GM12891 (cell line): ENCODE measurements at regions not wholly inside any gene's neighbourhood (a gene's known extent, or its start where the extent isn't known, plus 50 kb on each side); places are given as distances from the start of the nearest gene placed in this dataset.

Experiments
- DNase-seq: peaks from one replicate; pipeline ENCODE4 v3.0.0; 2011; ENCODE audit warnings: low spot score; ENCODE audit not compliant: insufficient read length
- FAIRE-seq: peaks from 2 replicates; lab custom pipeline; 2011; peaks lifted over from hg19 to GRCh38; lab: Jason Lieb, UNC
- PAX5 ChIP-seq: IDR thresholded peaks from 2 replicates; pipeline ENCODE4 v1.6.1; 2011; ENCODE audit warnings: low read length, moderate library complexity, mild to moderate bottlenecking; ENCODE audit not compliant: insufficient read depth, severe bottlenecking
- POLR2A ChIP-seq: IDR thresholded peaks from 2 replicates; pipeline ENCODE4 v1.6.1; 2011; ENCODE audit warnings: low read depth, low read length, control low read depth
- POLR2AphosphoS5 ChIP-seq: IDR thresholded peaks from 2 replicates; pipeline ENCODE4 v1.6.1; 2011; ENCODE audit warnings: low read depth, low read length, control low read depth
- POU2F2 ChIP-seq: IDR thresholded peaks from 2 replicates; pipeline ENCODE4 v1.6.1; 2011; ENCODE audit warnings: low read depth, mild to moderate bottlenecking, control low read depth, low read length, moderate library complexity
- SPI1 ChIP-seq: IDR thresholded peaks from 2 replicates; pipeline ENCODE4 v1.6.1; 2011; ENCODE audit warnings: low read depth, low read length, control low read depth
- TAF1 ChIP-seq: IDR thresholded peaks from 2 replicates; pipeline ENCODE4 v1.6.1; 2011; ENCODE audit warnings: low read depth, low read length, control low read depth

- FAIRE-seq (no peak), DNase-seq (no peak)
- TF ChIP-seq SPI1 = no peak
- TF ChIP-seq POLR2A = no peak
- no peak for TF ChIP-seq POU2F2
- TF ChIP-seq PAX5 = no peak
- TF ChIP-seq TAF1 = no peak
- TF ChIP-seq POLR2AphosphoS5 = no peak
These were observed 363.5 kb downstream of the BCOR start for GRCh38 chrX:39734174-39734776.

- DNase-seq (no peak), FAIRE-seq (no peak)
- TF ChIP-seq POU2F2 (no peak), POLR2AphosphoS5 (no peak), POLR2A (no peak), SPI1 (no peak), PAX5 (no peak), TAF1 (no peak)
These were observed 361.2 kb downstream of the BCOR start for GRCh38 chrX:39736216-39737211.

- FAIRE-seq (no peak), DNase-seq (no peak)
- TF ChIP-seq POLR2AphosphoS5 = no peak
- TF ChIP-seq POU2F2 = no peak
- TF ChIP-seq TAF1 = no peak
These were observed 358.2 kb downstream of the BCOR start for GRCh38 chrX:39739585-39739984.

- DNase-seq (no peak), FAIRE-seq (no peak)
- TF ChIP-seq POU2F2 = no peak
- no peak for TF ChIP-seq TAF1
- TF ChIP-seq SPI1 = no peak
- no peak for TF ChIP-seq POLR2A
- TF ChIP-seq PAX5 = no peak
- TF ChIP-seq POLR2AphosphoS5 = no peak
These were observed 357.7 kb downstream of the BCOR start for GRCh38 chrX:39740078-39740477.

GRCh38 chrX:39741904-39742303, 355.9 kb downstream of the BCOR start:
- no peak for DNase-seq
- no peak for FAIRE-seq
- TF ChIP-seq POU2F2 (no peak), TAF1 (no peak), PAX5 (no peak), SPI1 (no peak), POLR2AphosphoS5 (no peak), POLR2A (no peak)

GRCh38 chrX:39745818-39746217, 351.9 kb downstream of the BCOR start:
- DNase-seq (no peak), FAIRE-seq (no peak)
- no peak for TF ChIP-seq TAF1

GRCh38 chrX:39749135-39749534, 348.6 kb downstream of the BCOR start:
- FAIRE-seq = no peak
- no peak for TF ChIP-seq POLR2AphosphoS5
- no peak for TF ChIP-seq PAX5
- TF ChIP-seq POLR2A = no peak
- TF ChIP-seq TAF1 = no peak
- no peak for TF ChIP-seq SPI1
- no peak for TF ChIP-seq POU2F2
- DNase-seq = no peak

GRCh38 chrX:39749728-39750127, 348.0 kb downstream of the BCOR start:
- no peak for FAIRE-seq
- DNase-seq = no peak
- TF ChIP-seq SPI1 = no peak
- no peak for TF ChIP-seq TAF1
- TF ChIP-seq POLR2AphosphoS5 = no peak
- TF ChIP-seq PAX5 = no peak
- TF ChIP-seq POLR2A = no peak
- no peak for TF ChIP-seq POU2F2

- TF ChIP-seq PAX5 (no peak), TAF1 (no peak), SPI1 (no peak), POLR2AphosphoS5 (no peak), POLR2A (no peak), POU2F2 (no peak)
- FAIRE-seq (no peak), DNase-seq (no peak)
These were observed 347.4 kb downstream of the BCOR start for GRCh38 chrX:39750256-39750790.
